HL-60 (cell line): ENCODE measurements at regions not wholly inside any gene's neighbourhood (a gene's known extent, or its start where the extent isn't known, plus 50 kb on each side); places are given as distances from the start of the nearest gene placed in this dataset.

Experiments used
- DNase-seq, 2 experiments: peaks; one replicate each; pipeline ENCODE4 v3.0.0-alpha.2; 2010 to 2020; ENCODE audit warnings: low read depth in 1 of 2, low spot score in 1 of 2
- H3K27ac ChIP-seq: fragments of 250-450 bp; sonication (Bioruptor Pico); replicated peaks from 2 replicates; pipeline ENCODE4 v1.5.1; 2020; ENCODE audit warnings: mild to moderate bottlenecking, moderate library complexity
- H3K27me3 ChIP-seq: fragments of 250-450 bp; sonication (Bioruptor Pico); 2 replicates; pipeline ENCODE4 v1.5.1; 2021; ENCODE audit warnings: mild to moderate bottlenecking, moderate library complexity; ENCODE audit not compliant: insufficient read depth, poor library complexity, severe bottlenecking
- H3K4me3 ChIP-seq: replicated peaks from 2 replicates; pipeline ENCODE4 v1.5.1; 2011; ENCODE audit warnings: mild to moderate bottlenecking, control low read depth, low read length; ENCODE audit not compliant: insufficient read depth
- GABPA ChIP-seq: IDR thresholded peaks from 2 replicates; pipeline ENCODE4 v1.6.1; 2012; ENCODE audit warnings: low read depth
- POLR2AphosphoS5 ChIP-seq: IDR thresholded peaks from 2 replicates; pipeline ENCODE4 v1.6.1; 2012; ENCODE audit warnings: low read depth
- SPI1 ChIP-seq: IDR thresholded peaks from 2 replicates; pipeline ENCODE4 v1.6.1; 2012; ENCODE audit warnings: low read depth, mild to moderate bottlenecking, borderline replicate concordance
- TF ChIP-seq, protein P1 (sequence below): IDR thresholded peaks from 2 replicates; pipeline ENCODE4 v1.6.1; 2012; ENCODE audit warnings: low read depth; ENCODE audit not compliant: insufficient replicate concordance
- TF ChIP-seq, protein P2 (sequence below): IDR thresholded peaks from one replicate; pipeline ENCODE4 v1.5.1; 2011; ENCODE audit warnings: low read length, control low read depth, inconsistent platforms; ENCODE audit not compliant: insufficient read depth

DNA sequence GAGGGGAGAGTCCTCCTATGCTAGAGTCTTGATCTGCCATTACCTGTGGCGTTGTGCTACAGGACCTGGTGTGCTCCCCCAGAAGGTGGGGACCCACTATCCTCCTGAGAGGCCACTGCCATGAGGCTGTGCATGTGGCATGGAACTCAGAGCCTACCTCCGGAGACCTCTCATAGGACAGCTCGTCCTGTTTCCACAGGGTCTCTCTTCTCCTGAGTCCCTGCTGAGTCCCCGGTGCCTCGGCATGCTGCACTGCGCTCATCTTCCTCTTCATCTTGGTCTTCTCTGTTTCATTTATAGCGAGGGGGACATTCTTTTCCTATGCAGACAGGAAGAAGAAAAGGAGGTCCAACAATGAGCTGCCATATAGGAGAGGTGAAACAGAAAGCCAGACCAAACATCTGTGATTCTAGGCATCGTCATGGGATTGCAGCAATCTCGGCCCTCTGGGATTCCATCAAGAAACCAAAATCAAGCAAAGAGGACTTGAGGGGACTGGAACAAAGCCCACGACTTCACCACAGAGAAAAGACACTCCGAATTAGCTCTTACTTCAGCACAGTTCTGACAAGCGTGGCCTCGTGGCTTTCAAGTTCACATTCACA is 83.7 kb downstream of the KCNF1 start:
- no peak overlapping the region for H3K4me3 ChIP-seq
- TF ChIP-seq, protein P1, sequence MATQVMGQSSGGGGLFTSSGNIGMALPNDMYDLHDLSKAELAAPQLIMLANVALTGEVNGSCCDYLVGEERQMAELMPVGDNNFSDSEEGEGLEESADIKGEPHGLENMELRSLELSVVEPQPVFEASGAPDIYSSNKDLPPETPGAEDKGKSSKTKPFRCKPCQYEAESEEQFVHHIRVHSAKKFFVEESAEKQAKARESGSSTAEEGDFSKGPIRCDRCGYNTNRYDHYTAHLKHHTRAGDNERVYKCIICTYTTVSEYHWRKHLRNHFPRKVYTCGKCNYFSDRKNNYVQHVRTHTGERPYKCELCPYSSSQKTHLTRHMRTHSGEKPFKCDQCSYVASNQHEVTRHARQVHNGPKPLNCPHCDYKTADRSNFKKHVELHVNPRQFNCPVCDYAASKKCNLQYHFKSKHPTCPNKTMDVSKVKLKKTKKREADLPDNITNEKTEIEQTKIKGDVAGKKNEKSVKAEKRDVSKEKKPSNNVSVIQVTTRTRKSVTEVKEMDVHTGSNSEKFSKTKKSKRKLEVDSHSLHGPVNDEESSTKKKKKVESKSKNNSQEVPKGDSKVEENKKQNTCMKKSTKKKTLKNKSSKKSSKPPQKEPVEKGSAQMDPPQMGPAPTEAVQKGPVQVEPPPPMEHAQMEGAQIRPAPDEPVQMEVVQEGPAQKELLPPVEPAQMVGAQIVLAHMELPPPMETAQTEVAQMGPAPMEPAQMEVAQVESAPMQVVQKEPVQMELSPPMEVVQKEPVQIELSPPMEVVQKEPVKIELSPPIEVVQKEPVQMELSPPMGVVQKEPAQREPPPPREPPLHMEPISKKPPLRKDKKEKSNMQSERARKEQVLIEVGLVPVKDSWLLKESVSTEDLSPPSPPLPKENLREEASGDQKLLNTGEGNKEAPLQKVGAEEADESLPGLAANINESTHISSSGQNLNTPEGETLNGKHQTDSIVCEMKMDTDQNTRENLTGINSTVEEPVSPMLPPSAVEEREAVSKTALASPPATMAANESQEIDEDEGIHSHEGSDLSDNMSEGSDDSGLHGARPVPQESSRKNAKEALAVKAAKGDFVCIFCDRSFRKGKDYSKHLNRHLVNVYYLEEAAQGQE: no peak
- TF ChIP-seq POLR2AphosphoS5 (no peak), SPI1 (no peak)
- no peaks in the 10 kb centered on the region for H3K27me3 ChIP-seq
- DNase-seq: no peak
- H3K27ac ChIP-seq: no peak overlapping the region

- TF ChIP-seq, protein P1: no peak
- TF ChIP-seq, protein P2, sequence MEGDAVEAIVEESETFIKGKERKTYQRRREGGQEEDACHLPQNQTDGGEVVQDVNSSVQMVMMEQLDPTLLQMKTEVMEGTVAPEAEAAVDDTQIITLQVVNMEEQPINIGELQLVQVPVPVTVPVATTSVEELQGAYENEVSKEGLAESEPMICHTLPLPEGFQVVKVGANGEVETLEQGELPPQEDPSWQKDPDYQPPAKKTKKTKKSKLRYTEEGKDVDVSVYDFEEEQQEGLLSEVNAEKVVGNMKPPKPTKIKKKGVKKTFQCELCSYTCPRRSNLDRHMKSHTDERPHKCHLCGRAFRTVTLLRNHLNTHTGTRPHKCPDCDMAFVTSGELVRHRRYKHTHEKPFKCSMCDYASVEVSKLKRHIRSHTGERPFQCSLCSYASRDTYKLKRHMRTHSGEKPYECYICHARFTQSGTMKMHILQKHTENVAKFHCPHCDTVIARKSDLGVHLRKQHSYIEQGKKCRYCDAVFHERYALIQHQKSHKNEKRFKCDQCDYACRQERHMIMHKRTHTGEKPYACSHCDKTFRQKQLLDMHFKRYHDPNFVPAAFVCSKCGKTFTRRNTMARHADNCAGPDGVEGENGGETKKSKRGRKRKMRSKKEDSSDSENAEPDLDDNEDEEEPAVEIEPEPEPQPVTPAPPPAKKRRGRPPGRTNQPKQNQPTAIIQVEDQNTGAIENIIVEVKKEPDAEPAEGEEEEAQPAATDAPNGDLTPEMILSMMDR: no peak
- TF ChIP-seq SPI1: no peak
- TF ChIP-seq GABPA: no peak
- TF ChIP-seq POLR2AphosphoS5: no peak
- DNase-seq: peak in 1 of 2 experiments; percentile 38
- Histone ChIP-seq H3K4me3 (no peak overlapping the region), H3K27me3 (peaks cover 2% of the 10 kb centered on the region), H3K27ac (no peak overlapping the region)
Observed at GRCh38 chr2:11004199-11004598, 92.5 kb downstream of the KCNF1 start.

DNA sequence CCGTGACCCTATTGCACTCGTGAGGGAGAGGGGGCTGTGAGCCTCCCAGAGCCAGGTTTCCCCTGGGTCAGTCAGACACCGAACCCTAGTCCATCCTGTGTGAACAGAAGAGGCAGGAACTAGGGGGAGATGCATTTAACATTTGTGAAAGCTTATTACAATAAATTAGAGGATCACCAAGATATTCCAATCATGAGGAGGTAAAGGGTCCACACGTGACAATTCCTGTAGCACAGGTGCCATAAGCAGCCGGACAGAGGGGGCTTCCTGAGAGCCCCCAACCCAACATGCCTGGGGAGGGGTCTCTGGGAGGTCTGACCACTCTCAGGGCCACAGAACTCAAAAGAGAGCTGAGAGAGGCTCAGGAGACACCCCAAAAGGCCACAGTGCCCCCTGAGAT is 93.3 kb downstream of the KCNF1 start:
- Histone ChIP-seq H3K27me3 (peaks cover 2% of the 10 kb centered on the region), H3K4me3 (no peak overlapping the region), H3K27ac (no peak overlapping the region)
- TF ChIP-seq POLR2AphosphoS5 (no peak), GABPA (no peak), SPI1 (no peak)
- TF ChIP-seq, protein P1: no peak
- TF ChIP-seq, protein P2: no peak
- no peak for DNase-seq
